Loucy (cell line): ENCODE measurements at regions not wholly inside any gene's neighbourhood (a gene's known extent, or its start where the extent isn't known, plus 50 kb on each side); places are given as distances from the start of the nearest gene placed in this dataset.

Source experiments
- H2AFZ ChIP-seq: fragments of 200-600 bp; sonication (generic); 2 replicates; pipeline ENCODE4 v1.6.0; 2016; ENCODE audit warnings: antibody characterized with exemption, mild to moderate bottlenecking, low read length, moderate library complexity
- H3F3A ChIP-seq: fragments of 200-600 bp; 2 replicates; pipeline ENCODE4 v1.6.0; 2016; ENCODE audit warnings: antibody characterized with exemption, low read depth, mild to moderate bottlenecking
- H3K27me3 ChIP-seq: fragments of 200-600 bp; sonication (generic); 2 replicates; pipeline ENCODE4 v1.6.1; 2014; ENCODE audit warnings: low read length, mild to moderate bottlenecking; ENCODE audit not compliant: insufficient read depth, poor library complexity, severe bottlenecking
- H3K36me3 ChIP-seq: fragments of 200-600 bp; sonication (generic); 2 replicates; pipeline ENCODE4 v1.6.1; 2016; ENCODE audit warnings: low read length; ENCODE audit not compliant: insufficient read depth
- H3K4me1 ChIP-seq: fragments of 200-600 bp; sonication (generic); 2 replicates; pipeline ENCODE4 v1.5.1; 2014; ENCODE audit warnings: low read length, mild to moderate bottlenecking; ENCODE audit not compliant: insufficient read depth, poor library complexity, severe bottlenecking
- H3K4me2 ChIP-seq: fragments of 200-600 bp; sonication (generic); 2 replicates; pipeline ENCODE4 v1.6.0; 2014; ENCODE audit warnings: antibody characterized with exemption, low read length, low read depth, mild to moderate bottlenecking; ENCODE audit not compliant: poor library complexity, severe bottlenecking
- H3K4me3 ChIP-seq: fragments of 200-600 bp; sonication (generic); 2 replicates; pipeline ENCODE4 v1.5.1; 2014; ENCODE audit warnings: low read length, mild to moderate bottlenecking, mixed read lengths; ENCODE audit not compliant: poor library complexity, severe bottlenecking
- H3K79me2 ChIP-seq: fragments of 200-600 bp; sonication (generic); 2 replicates; pipeline ENCODE4 v1.6.1; 2014; ENCODE audit warnings: low read length; ENCODE audit not compliant: insufficient read depth
- H3K9ac ChIP-seq: fragments of 200-600 bp; sonication (generic); 2 replicates; pipeline ENCODE4 v1.6.0; 2014; ENCODE audit warnings: mild to moderate bottlenecking, low read depth, low read length, moderate library complexity; ENCODE audit not compliant: poor library complexity, severe bottlenecking
- H3K9me2 ChIP-seq: fragments of 200-600 bp; sonication (generic); replicated peaks from 2 replicates; pipeline ENCODE4 v1.6.1; 2016; ENCODE audit warnings: low read depth, low read length, mixed read lengths
- H3K9me3 ChIP-seq: fragments of 200-600 bp; sonication (generic); 2 replicates; pipeline ENCODE4 v1.6.1; 2014; ENCODE audit warnings: mild to moderate bottlenecking, antibody characterized with exemption, low read length, low read depth; ENCODE audit not compliant: insufficient read depth
- H4K20me1 ChIP-seq: fragments of 200-600 bp; sonication (generic); 2 replicates; pipeline ENCODE4 v1.6.0; 2014; ENCODE audit warnings: antibody characterized with exemption, low read length, mild to moderate bottlenecking; ENCODE audit not compliant: insufficient read depth, poor library complexity, severe bottlenecking
- CTCF ChIP-seq: fragments of 200-600 bp; sonication (generic); conservative IDR thresholded peaks from 2 replicates; pipeline ENCODE4 v1.5.1; 2014; ENCODE audit warnings: mild to moderate bottlenecking, antibody characterized with exemption, low read length
- EZH2phosphoT487 ChIP-seq: fragments of 200-600 bp; IDR thresholded peaks from 2 replicates; pipeline ENCODE4 v1.6.1; 2018; ENCODE audit warnings: antibody characterized with exemption, mild to moderate bottlenecking, moderate library complexity, borderline replicate concordance

DNA sequence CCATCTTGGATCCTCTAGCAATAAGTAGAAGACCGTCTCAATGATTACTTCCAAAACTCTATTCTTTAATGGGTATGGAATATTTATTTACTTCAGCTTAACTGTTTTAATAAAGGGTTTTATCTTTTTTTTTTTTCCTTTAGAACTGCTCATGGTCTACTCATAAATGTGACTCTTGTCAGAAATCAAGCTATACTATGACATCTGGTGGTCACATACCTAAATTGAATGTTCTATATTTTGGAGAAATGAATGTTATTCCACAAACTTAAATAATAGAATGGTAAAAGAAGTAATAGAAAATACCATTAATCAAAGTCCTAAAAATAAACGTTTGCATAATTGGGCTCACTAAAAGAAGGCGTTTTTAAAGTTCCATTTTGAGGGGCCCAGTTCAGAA, 131.2 kb upstream of the PLCXD3 start:
- H3K27me3 ChIP-seq: no peaks in the 10 kb centered on the region
- TF ChIP-seq EZH2phosphoT487 (no peak), CTCF (peak; percentile 46)
- no peak overlapping the region for H3K9ac ChIP-seq

DNA sequence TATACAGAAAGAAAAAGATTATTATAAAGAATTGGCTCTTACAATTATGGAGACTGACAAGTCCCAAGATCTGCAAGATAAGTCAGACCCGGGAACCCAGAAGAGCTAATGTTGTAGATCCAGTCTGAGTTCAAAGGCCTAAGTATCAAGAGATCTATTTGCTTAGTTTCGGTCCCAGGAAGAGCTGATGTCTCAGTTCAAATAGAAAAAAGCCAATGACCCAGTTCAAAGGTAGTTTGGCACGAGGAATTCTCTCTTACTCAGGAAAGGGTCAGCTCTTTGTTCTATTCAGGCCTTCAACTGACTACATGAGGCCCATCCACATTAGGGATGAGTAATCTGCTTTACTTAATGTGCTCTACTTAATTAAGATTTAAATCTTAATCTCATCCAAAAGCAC, 128.3 kb upstream of the PLCXD3 start:
- Histone ChIP-seq H3K9me2 (no peaks in the 10 kb centered on the region), H3K4me3 (no peak overlapping the region), H3K79me2 (no peaks in the 10 kb centered on the region), H2AFZ (no peak overlapping the region), H3K4me1 (no peaks in the 10 kb centered on the region), H4K20me1 (no peaks in the 10 kb centered on the region), H3K4me2 (no peak overlapping the region), H3K9ac (no peak overlapping the region), H3K9me3 (no peaks in the 10 kb centered on the region), H3F3A (no peaks in the 10 kb centered on the region), H3K27me3 (no peaks in the 10 kb centered on the region), H3K36me3 (no peaks in the 10 kb centered on the region)
- TF ChIP-seq CTCF (no peak), EZH2phosphoT487 (no peak)

More for the DNA sequence above, 131.2 kb upstream of the PLCXD3 start:
- Histone ChIP-seq H3K4me1 (no peaks in the 10 kb centered on the region), H3K9me2 (no peaks in the 10 kb centered on the region), H3K4me3 (no peak overlapping the region), H3K36me3 (no peaks in the 10 kb centered on the region), H2AFZ (no peak overlapping the region), H3K9me3 (no peaks in the 10 kb centered on the region), H4K20me1 (no peaks in the 10 kb centered on the region), H3F3A (no peaks in the 10 kb centered on the region), H3K4me2 (no peak overlapping the region), H3K79me2 (no peaks in the 10 kb centered on the region)

DNA sequence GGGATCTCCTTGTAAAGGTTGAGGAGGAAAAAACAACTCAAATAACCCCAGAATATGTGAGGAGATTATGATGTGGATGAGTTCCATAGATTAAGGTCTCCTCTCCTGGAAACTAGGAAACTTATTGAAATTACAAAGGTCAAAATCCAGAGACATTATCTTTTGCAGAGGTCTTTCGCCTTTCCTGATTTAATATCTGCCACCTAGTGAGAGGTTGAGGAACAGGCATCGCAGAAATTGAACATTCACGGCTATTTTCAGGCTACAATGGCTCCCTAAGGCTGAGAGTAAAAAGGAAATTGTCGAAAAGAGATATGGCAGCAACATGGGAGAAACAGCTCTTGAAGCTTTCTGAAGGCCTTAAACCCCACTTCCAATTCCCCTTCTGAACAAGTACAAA, 127.5 kb upstream of the PLCXD3 start:
- TF ChIP-seq CTCF (peak; percentile 56), EZH2phosphoT487 (no peak)
- H3K9ac ChIP-seq: no peak overlapping the region
- peak overlapping the region; percentile 35; the same call in 1 of the 2 replicates for H2AFZ ChIP-seq
- H3K27me3 ChIP-seq: no peaks in the 10 kb centered on the region
- no peaks in the 10 kb centered on the region for H3K9me2 ChIP-seq
- H3F3A ChIP-seq: no peaks in the 10 kb centered on the region
- no peak overlapping the region for H3K4me2 ChIP-seq
- H3K36me3 ChIP-seq: no peaks in the 10 kb centered on the region
- H3K9me3 ChIP-seq: no peaks in the 10 kb centered on the region
- no peak overlapping the region for H3K4me3 ChIP-seq
- H4K20me1 ChIP-seq: no peaks in the 10 kb centered on the region
- no peaks in the 10 kb centered on the region for H3K79me2 ChIP-seq
- no peaks in the 10 kb centered on the region for H3K4me1 ChIP-seq
